ENCODE measurements at regions not wholly inside any gene's neighbourhood (a gene's known extent, or its start where the extent isn't known, plus 50 kb on each side); places are given as distances from the start of the nearest gene placed in this dataset.

DNA sequence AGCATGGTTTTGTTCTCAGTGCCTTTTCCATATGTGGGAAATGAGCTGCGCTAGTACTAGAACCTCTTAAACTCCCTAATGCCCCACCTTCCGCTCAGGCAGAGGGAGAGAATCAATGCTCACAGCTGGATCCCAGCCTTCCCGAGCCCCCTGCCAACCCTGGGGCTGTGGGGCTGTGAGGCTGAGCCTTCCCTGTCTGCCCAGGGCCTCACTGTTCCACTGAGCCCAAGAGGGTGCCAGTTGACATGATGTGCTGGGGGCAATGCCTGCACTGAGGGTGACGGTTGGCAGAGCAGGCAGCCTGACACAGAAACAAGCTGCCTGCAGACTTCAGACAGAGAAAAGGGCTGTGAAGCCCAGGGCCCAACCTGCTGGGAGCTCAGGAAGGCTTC is 602.4 kb upstream of the RAB6C start:
- DNase-seq (ENCODE audit: low spot score) (no peak), FAIRE-seq (no peak), ATAC-seq (no peak)
- Histone ChIP-seq H3K79me2 (ENCODE audit: insufficient read depth, low read length) (no peaks in the 10 kb centered on the region), H3K4me1 (ENCODE audit: insufficient read depth, low read length) (peaks cover 8% of the 10 kb centered on the region; the same call in 1 of the 2 replicates), H3K36me3 (replicated peaks in 1 of 2; ENCODE audit: control insufficient read depth in 1 of 2, insufficient read depth in 2 of 2, low read length in 2 of 2) (no peaks in the 10 kb centered on the region), H3K9ac (ENCODE audit: insufficient read depth, low read depth, low read length) (no peak overlapping the region), H3K4me2 (ENCODE audit: low read depth, low read length) (no peak overlapping the region), H2AFZ (ENCODE audit: low read length) (no peak overlapping the region), H4K20me1 (ENCODE audit: insufficient read depth, low read length) (no peaks in the 10 kb centered on the region), H3K27ac (ENCODE audit: extremely low read length, insufficient read depth, low read length) (no peak overlapping the region), H3K27me3 (ENCODE audit: control insufficient read depth in 1 of 2, insufficient read depth in 2 of 2, low read length in 2 of 2) (no peaks in the 10 kb centered on the region), H3K4me3 (replicated peaks in 1 of 3; ENCODE audit: insufficient read depth in 1 of 3, low read depth in 2 of 3, low read length in 3 of 3) (no peak overlapping the region), H3K9me3 (ENCODE audit: low read length) (no peaks in the 10 kb centered on the region)
- TF ChIP-seq MIXL1 (CRISPR knock-in tag; IDR thresholded peaks at IDR 0.05) (no peak), CENPT (CRISPR knock-in tag; IDR thresholded peaks at IDR 0.05; ENCODE audit: low read depth) (no peak), NRL (CRISPR knock-in tag; IDR thresholded peaks at IDR 0.05; ENCODE audit: borderline replicate concordance) (no peak), ZBTB1 (CRISPR knock-in tag; IDR thresholded peaks at IDR 0.05; ENCODE audit: borderline replicate concordance) (no peak), YEATS4 (CRISPR knock-in tag; IDR thresholded peaks at IDR 0.05; ENCODE audit: borderline replicate concordance) (no peak), ZNF235 (CRISPR knock-in tag; IDR thresholded peaks at IDR 0.05; ENCODE audit: borderline replicate concordance) (no peak), CREB1 (IDR thresholded peaks at IDR 0.05) (no peak), CREB1 (CRISPR knock-in tag; IDR thresholded peaks at IDR 0.05) (no peak), DR1 (CRISPR knock-in tag; IDR thresholded peaks at IDR 0.05) (no peak), ONECUT2 (CRISPR knock-in tag; IDR thresholded peaks at IDR 0.05) (no peak), RAD21 (CRISPR knock-in tag; IDR thresholded peaks at IDR 0.05) (no peak), SP2 (CRISPR knock-in tag; IDR thresholded peaks at IDR 0.05) (no peak), POLR2A (IDR thresholded peaks at IDR 0.05; ENCODE audit: insufficient read depth in 1 of 2, low read depth in 2 of 2, low read length in 2 of 2) (no peak), ZNF616 (CRISPR knock-in tag; IDR thresholded peaks at IDR 0.05; ENCODE audit: low read depth) (no peak), MIER3 (CRISPR knock-in tag; IDR thresholded peaks at IDR 0.05; ENCODE audit: borderline replicate concordance) (no peak), REPIN1 (CRISPR knock-in tag; IDR thresholded peaks at IDR 0.05; ENCODE audit: borderline replicate concordance, low read depth) (no peak), ZBTB37 (CRISPR knock-in tag; IDR thresholded peaks at IDR 0.05) (no peak), ZNF761 (CRISPR knock-in tag; conservative IDR thresholded peaks at IDR 0.05) (no peak)
- intact Hi-C loops (cut with micrococcal nuclease; ENCODE audit: unreplicated experiment) (no loop called here), in situ Hi-C loops (cut with HindIII; ENCODE audit: extremely low pct_ligation_motif_present, low pct_unique_long_range_greater_than_20kb) (no loop called here)
- ChIA-PET POLR2A (no interaction called here), CTCF (ENCODE audit: low intra/inter-chr PET ratio, low total read pairs) (no interaction called here)
- no TSS peak for BruUV-seq (replicated peaks)
- 61% methylated on average over 4 of the region's 4 CpGs for WGBS (ENCODE audit: low lambda C conversion rate)
